CD14-positive monocyte (primary cell): ENCODE measurements at regions not wholly inside any gene's neighbourhood (a gene's known extent, or its start where the extent isn't known, plus 50 kb on each side); places are given as distances from the start of the nearest gene placed in this dataset.

ENCODE experiments used
- DNase-seq, 3 donors: peaks; one replicate each; pipeline ENCODE4 v3.0.0-alpha.2; 2011 to 2022
- H2AFZ ChIP-seq: 2 replicates; pipeline ENCODE4 v1.6.0; 2012; ENCODE audit warnings: mild to moderate bottlenecking, low read depth, low read length, inconsistent platforms; ENCODE audit not compliant: insufficient read depth, poor library complexity, severe bottlenecking
- H3K27ac ChIP-seq, 2 donors: 1 replicate in 1 of 2; 2 replicates in 1 of 2; pipeline ENCODE4 v1.5.1; 2012 to 2013; ENCODE audit warnings: low read length in 2 of 2, control low read depth in 1 of 2, inconsistent platforms in 1 of 2, low read depth in 1 of 2, mild to moderate bottlenecking in 1 of 2
- H3K27me3 ChIP-seq, 2 donors: one replicate each; pipeline versions ENCODE4 v1.6.0 to v1.6.1; 2011 to 2013; ENCODE audit warnings: low read length in 2 of 2; ENCODE audit not compliant: control insufficient read depth in 2 of 2, insufficient read depth in 2 of 2
- H3K36me3 ChIP-seq, 2 donors: replicated peaks in 1 of 2; 1 replicate in 1 of 2; 2 replicates in 1 of 2; pipeline versions ENCODE4 v1.5.1 to v1.6.1; 2012 to 2013; ENCODE audit warnings: low read length in 2 of 2, control low read depth in 1 of 2, inconsistent platforms in 1 of 2, mild to moderate bottlenecking in 1 of 2; ENCODE audit not compliant: insufficient read depth in 2 of 2, control insufficient read depth in 1 of 2
- H3K4me1 ChIP-seq, 2 donors: 1 replicate in 1 of 2; 2 replicates in 1 of 2; pipeline versions ENCODE4 v1.5.1 to v1.6.1; 2012 to 2013; ENCODE audit warnings: low read length in 2 of 2, control low read depth in 1 of 2, inconsistent platforms in 1 of 2, mild to moderate bottlenecking in 1 of 2, moderate library complexity in 1 of 2; ENCODE audit not compliant: insufficient read depth in 2 of 2, control insufficient read depth in 1 of 2
- H3K4me2 ChIP-seq: replicated peaks from 2 replicates; pipeline ENCODE3; 2012; ENCODE audit warnings: low read length, moderate library complexity, mild to moderate bottlenecking; ENCODE audit not compliant: poor library complexity, severe bottlenecking; ENCODE audit errors: extremely low read depth
- H3K4me3 ChIP-seq, 3 experiments: fragments of 200-600 bp in 1 of 3; sonication (generic) in 1 of 3; replicated peaks in 1 of 3; 1 replicate in 2 of 3; 2 replicates in 1 of 3; pipeline ENCODE4 v1.5.1; 2011 to 2013; ENCODE audit warnings: low read length in 3 of 3, mild to moderate bottlenecking in 3 of 3, control low read depth in 2 of 3, low read depth in 2 of 3, inconsistent platforms in 1 of 3, moderate library complexity in 1 of 3
- H3K79me2 ChIP-seq: 2 replicates; pipeline ENCODE4 v1.6.0; 2012; ENCODE audit warnings: mild to moderate bottlenecking, control low read depth, inconsistent platforms, low read length, moderate library complexity; ENCODE audit not compliant: insufficient read depth
- H3K9ac ChIP-seq: 2 replicates; pipeline ENCODE4 v1.6.0; 2017; ENCODE audit warnings: low read length, mild to moderate bottlenecking; ENCODE audit not compliant: insufficient read depth, poor library complexity, severe bottlenecking
- H3K9me3 ChIP-seq, 2 donors: replicated peaks in 1 of 2; 1 replicate in 1 of 2; 2 replicates in 1 of 2; pipeline versions ENCODE4 v1.5.1 to v1.6.1; 2012 to 2013; ENCODE audit warnings: low read length in 2 of 2, control low read depth in 1 of 2; ENCODE audit not compliant: control insufficient read depth in 1 of 2, insufficient read depth in 1 of 2
- H4K20me1 ChIP-seq: 2 replicates; pipeline ENCODE4 v1.6.0; 2012; ENCODE audit warnings: mild to moderate bottlenecking, low read length, control low read depth, moderate library complexity; ENCODE audit not compliant: insufficient read depth
- H3K27ac Mint-ChIP-seq, 7 donors: one replicate each; pipeline ENCODE4 v1.8.0; 2020; ENCODE audit warnings: mild to moderate bottlenecking in 7 of 7, mixed read lengths in 7 of 7, moderate library complexity in 6 of 7, inconsistent platforms in 2 of 7
- H3K27me3 Mint-ChIP-seq, 3 donors: one replicate each; pipeline ENCODE4 v1.8.0; 2021 to 2022; ENCODE audit warnings: low read depth in 3 of 3, mild to moderate bottlenecking in 3 of 3, mixed read lengths in 3 of 3, moderate library complexity in 3 of 3, inconsistent platforms in 1 of 3
- H3K36me3 Mint-ChIP-seq, 2 donors: one replicate each; pipeline ENCODE4 v1.8.0; 2020; ENCODE audit warnings: mixed read lengths in 2 of 2, inconsistent platforms in 1 of 2, mild to moderate bottlenecking in 1 of 2
- H3K4me1 Mint-ChIP-seq: one replicate; pipeline ENCODE4 v1.8.0; 2020; ENCODE audit warnings: mild to moderate bottlenecking, mixed read lengths
- H3K4me3 Mint-ChIP-seq, 2 donors: one replicate each; pipeline ENCODE4 v1.8.0; 2020; ENCODE audit warnings: mild to moderate bottlenecking in 2 of 2, mixed read lengths in 2 of 2, moderate library complexity in 1 of 2
- H3K9me3 Mint-ChIP-seq, 7 donors: one replicate each; pipeline ENCODE4 v1.8.0; 2020 to 2022; ENCODE audit warnings: mixed read lengths in 7 of 7, mild to moderate bottlenecking in 6 of 7, moderate library complexity in 6 of 7, inconsistent platforms in 2 of 7
- CTCF ChIP-seq: fragments of 200-600 bp; IDR thresholded peaks from one replicate; pipeline ENCODE4 v1.8.0; 2022; ENCODE audit warnings: antibody characterized with exemption, mild to moderate bottlenecking
- WGBS: methylation state at CpG from one replicate; pipeline ENCODE4 v1.1.5; 2013; ENCODE audit warnings: missing lambda C conversion rate; ENCODE audit not compliant: insufficient coverage; 5-methylcytosine and 5-hydroxymethylcytosine counted together
- intact Hi-C, 2 donors: fragments of 100-400 bp; cut with micrococcal nuclease; formaldehyde crosslinking; loops; one replicate each; pipeline versions ENCODE4 v1.15.0 to v1.15.1; 2023

GRCh38 chr7:67855322-67855721 is 858.7 kb downstream of the TYW1 start:
- H3K4me1 ChIP-seq = no peaks in the 10 kb centered on the region
- H3K4me2 ChIP-seq = no peak overlapping the region
- no peaks in the 10 kb centered on the region for H4K20me1 ChIP-seq
- H3K27ac Mint-ChIP-seq = no peak overlapping the region
- H3K9ac ChIP-seq = no peak overlapping the region
- DNase-seq = no peak
- WGBS = 40% methylated on average over 2 of the region's 5 CpGs
- no peaks in the 10 kb centered on the region for H3K4me1 Mint-ChIP-seq
- peaks cover 0 to 1% (median 0%) of the 10 kb centered on the region in 3 donors for H3K27me3 Mint-ChIP-seq
- H3K4me3 ChIP-seq = no peak overlapping the region
- no peak overlapping the region for H3K27ac ChIP-seq
- H3K36me3 Mint-ChIP-seq = no peaks in the 10 kb centered on the region
- peaks cover 25 to 31% of the 10 kb centered on the region in 2 donors for H3K9me3 ChIP-seq
- H3K36me3 ChIP-seq = no peaks in the 10 kb centered on the region
- intact Hi-C loops = no loop called here
- H3K9me3 Mint-ChIP-seq = peaks cover 11 to 37% (median 20%) of the 10 kb centered on the region in 7 donors
- TF ChIP-seq CTCF = no peak
- H3K27me3 ChIP-seq = no peaks in the 10 kb centered on the region
- no peaks in the 10 kb centered on the region for H3K79me2 ChIP-seq
- no peak overlapping the region for H2AFZ ChIP-seq
- H3K4me3 Mint-ChIP-seq = no peak overlapping the region

- Histone ChIP-seq H3K4me1 (no peaks in the 10 kb centered on the region), H3K79me2 (no peaks in the 10 kb centered on the region), H3K27ac (no peak overlapping the region), H4K20me1 (no peaks in the 10 kb centered on the region), H3K27me3 (no peaks in the 10 kb centered on the region), H2AFZ (no peak overlapping the region), H3K4me3 (no peak overlapping the region), H3K9ac (no peak overlapping the region), H3K36me3 (no peaks in the 10 kb centered on the region), H3K9me3 (peaks cover 24 to 31% of the 10 kb centered on the region in 2 donors), H3K4me2 (no peak overlapping the region)
- no peaks in the 10 kb centered on the region for H3K4me1 Mint-ChIP-seq
- no peak for DNase-seq
- no peak overlapping the region for H3K27ac Mint-ChIP-seq
- peaks cover 10 to 34% (median 19%) of the 10 kb centered on the region in 7 donors for H3K9me3 Mint-ChIP-seq
- no peak overlapping the region for H3K4me3 Mint-ChIP-seq
- no CpG with 5 or more reads among the region's 2 CpGs for WGBS
- no peak for TF ChIP-seq CTCF
- peaks cover 0 to 1% (median 0%) of the 10 kb centered on the region in 3 donors for H3K27me3 Mint-ChIP-seq
- intact Hi-C loops = no loop called here
- H3K36me3 Mint-ChIP-seq = no peaks in the 10 kb centered on the region
These were observed 859.4 kb downstream of the TYW1 start for GRCh38 chr7:67856046-67856445.
